OCI-LY7 (cell line): ENCODE measurements at regions not wholly inside any gene's neighbourhood (a gene's known extent, or its start where the extent isn't known, plus 50 kb on each side); places are given as distances from the start of the nearest gene placed in this dataset.

Experiments
- BruUV-seq: library from RNA; stranded (reverse); fragments of 400-500 nt; replicated peaks from 2 replicates; lab custom pipeline; 2021; lab: Mats Ljungman, UMichigan
- CTCF ChIA-PET: fragments of 300-600 bp; sonication (Branson Sonifier 250); formaldehyde crosslinking; loops from one replicate; lab custom pipeline; 2022; ENCODE audit warnings: antibody characterized with exemption; ENCODE audit not compliant: unreplicated experiment; lab: Charles Lee
- POLR2A ChIA-PET: fragments of 300-600 bp; sonication (Branson Sonifier 250); formaldehyde crosslinking; loops from one replicate; lab custom pipeline; 2022; ENCODE audit warnings: antibody characterized with exemption; lab: Charles Lee
- DNase-seq: peaks from one replicate; pipeline ENCODE4 v3.0.0-alpha.2; 2015; ENCODE audit warnings: low spot score
- H2AFZ ChIP-seq: fragments of 200-600 bp; sonication (generic), shearing (Covaris generic); 2 replicates; pipeline ENCODE4 v1.6.1; 2014; ENCODE audit warnings: mild to moderate bottlenecking, antibody characterized with exemption, low read length, moderate library complexity
- H3K27ac ChIP-seq: fragments of 200-600 bp; sonication (generic); 2 replicates; pipeline ENCODE4 v1.5.1; 2014; ENCODE audit warnings: mixed run types, low read depth, mild to moderate bottlenecking, moderate library complexity, low read length, inconsistent platforms; ENCODE audit not compliant: poor library complexity, severe bottlenecking
- H3K36me3 ChIP-seq: fragments of 200-600 bp; sonication (generic); 2 replicates; pipeline ENCODE4 v1.6.1; 2014; ENCODE audit warnings: mild to moderate bottlenecking, antibody characterized with exemption, low read length, moderate library complexity, mixed read lengths; ENCODE audit not compliant: insufficient read depth
- H3K4me1 ChIP-seq: fragments of 200-600 bp; sonication (generic); 2 replicates; pipeline ENCODE4 v1.5.1; 2014; ENCODE audit warnings: mild to moderate bottlenecking, low read length; ENCODE audit not compliant: insufficient read depth, poor library complexity, severe bottlenecking
- H3K4me2 ChIP-seq: fragments of 200-600 bp; sonication (generic); 2 replicates; pipeline ENCODE4 v1.6.1; 2014; ENCODE audit warnings: mild to moderate bottlenecking, low read length
- H3K4me3 ChIP-seq: fragments of 200-600 bp; sonication (generic); 2 replicates; pipeline ENCODE4 v1.5.1; 2014; ENCODE audit warnings: mild to moderate bottlenecking, low read depth, low read length; ENCODE audit not compliant: poor library complexity, severe bottlenecking
- H3K79me2 ChIP-seq: fragments of 200-600 bp; sonication (generic); 2 replicates; pipeline ENCODE4 v1.6.1; 2016; ENCODE audit warnings: low read depth, mild to moderate bottlenecking, low read length, moderate library complexity, mixed read lengths; ENCODE audit not compliant: insufficient read depth
- H3K9me2 ChIP-seq: fragments of 200-600 bp; sonication (generic); 2 replicates; pipeline ENCODE4 v1.6.1; 2016; ENCODE audit warnings: mild to moderate bottlenecking, low read length, mixed read lengths; ENCODE audit not compliant: insufficient read depth
- H3K9me3 ChIP-seq: fragments of 200-600 bp; sonication (generic); 2 replicates; pipeline ENCODE4 v1.6.1; 2014; ENCODE audit warnings: mild to moderate bottlenecking, mixed run types, low read length, mixed read lengths
- H4K20me1 ChIP-seq: fragments of 200-600 bp; sonication (generic); 2 replicates; pipeline ENCODE4 v1.6.1; 2014; ENCODE audit warnings: mild to moderate bottlenecking, antibody characterized with exemption, low read length, moderate library complexity, mixed read lengths; ENCODE audit not compliant: insufficient read depth
- EZH2phosphoT487 ChIP-seq: fragments of 200-600 bp; sonication (generic); IDR thresholded peaks from 2 replicates; pipeline ENCODE4 v1.6.1; 2018; ENCODE audit warnings: low read depth, borderline replicate concordance, mild to moderate bottlenecking, mixed run types, antibody characterized with exemption, low read length, moderate library complexity, mixed read lengths
- intact Hi-C: fragments of 100-400 bp; cut with micrococcal nuclease; formaldehyde crosslinking; loops from one replicate; pipeline ENCODE4 v1.10.0; 2022; ENCODE audit not compliant: unreplicated experiment
- TF ChIP-seq, protein P1 (sequence below): fragments of 200-600 bp; sonication (generic); conservative IDR thresholded peaks from 2 replicates; pipeline ENCODE4 v1.5.1; 2014; ENCODE audit warnings: mild to moderate bottlenecking, antibody characterized with exemption, low read length, moderate library complexity, mixed read lengths

DNA sequence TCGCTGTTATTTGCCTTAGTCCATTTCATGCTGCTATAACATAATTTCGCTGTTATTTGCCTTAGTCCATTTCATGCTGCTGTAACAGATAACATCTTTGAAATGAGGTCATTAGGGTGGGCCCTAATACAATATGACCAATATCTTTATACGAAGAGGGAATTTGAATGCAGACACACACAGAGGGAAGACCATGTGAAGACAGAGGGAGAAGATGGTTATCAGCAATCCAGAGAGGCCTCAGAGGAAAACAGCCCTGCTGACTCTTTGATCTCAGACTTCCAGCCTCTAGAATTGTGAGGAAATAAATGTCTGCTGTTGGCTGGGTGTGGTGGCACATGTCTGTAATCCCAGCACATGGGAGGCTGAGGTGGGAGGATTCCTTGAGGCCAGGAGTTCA lies 404.9 kb downstream of the TYW1 start:
- Histone ChIP-seq H3K27ac (no peak overlapping the region), H3K4me1 (no peaks in the 10 kb centered on the region), H3K79me2 (no peaks in the 10 kb centered on the region), H2AFZ (no peak overlapping the region), H3K9me2 (no peaks in the 10 kb centered on the region), H3K4me2 (no peak overlapping the region), H3K9me3 (no peaks in the 10 kb centered on the region), H4K20me1 (no peaks in the 10 kb centered on the region), H3K36me3 (no peaks in the 10 kb centered on the region), H3K4me3 (no peak overlapping the region)
- POLR2A ChIA-PET: no interaction called here
- TF ChIP-seq, protein P1, sequence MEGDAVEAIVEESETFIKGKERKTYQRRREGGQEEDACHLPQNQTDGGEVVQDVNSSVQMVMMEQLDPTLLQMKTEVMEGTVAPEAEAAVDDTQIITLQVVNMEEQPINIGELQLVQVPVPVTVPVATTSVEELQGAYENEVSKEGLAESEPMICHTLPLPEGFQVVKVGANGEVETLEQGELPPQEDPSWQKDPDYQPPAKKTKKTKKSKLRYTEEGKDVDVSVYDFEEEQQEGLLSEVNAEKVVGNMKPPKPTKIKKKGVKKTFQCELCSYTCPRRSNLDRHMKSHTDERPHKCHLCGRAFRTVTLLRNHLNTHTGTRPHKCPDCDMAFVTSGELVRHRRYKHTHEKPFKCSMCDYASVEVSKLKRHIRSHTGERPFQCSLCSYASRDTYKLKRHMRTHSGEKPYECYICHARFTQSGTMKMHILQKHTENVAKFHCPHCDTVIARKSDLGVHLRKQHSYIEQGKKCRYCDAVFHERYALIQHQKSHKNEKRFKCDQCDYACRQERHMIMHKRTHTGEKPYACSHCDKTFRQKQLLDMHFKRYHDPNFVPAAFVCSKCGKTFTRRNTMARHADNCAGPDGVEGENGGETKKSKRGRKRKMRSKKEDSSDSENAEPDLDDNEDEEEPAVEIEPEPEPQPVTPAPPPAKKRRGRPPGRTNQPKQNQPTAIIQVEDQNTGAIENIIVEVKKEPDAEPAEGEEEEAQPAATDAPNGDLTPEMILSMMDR: no peak
- no peak for TF ChIP-seq EZH2phosphoT487
- intact Hi-C loops: no loop called here
- DNase-seq: no peak
- no TSS peak for BruUV-seq
- CTCF ChIA-PET: no interaction called here

DNA sequence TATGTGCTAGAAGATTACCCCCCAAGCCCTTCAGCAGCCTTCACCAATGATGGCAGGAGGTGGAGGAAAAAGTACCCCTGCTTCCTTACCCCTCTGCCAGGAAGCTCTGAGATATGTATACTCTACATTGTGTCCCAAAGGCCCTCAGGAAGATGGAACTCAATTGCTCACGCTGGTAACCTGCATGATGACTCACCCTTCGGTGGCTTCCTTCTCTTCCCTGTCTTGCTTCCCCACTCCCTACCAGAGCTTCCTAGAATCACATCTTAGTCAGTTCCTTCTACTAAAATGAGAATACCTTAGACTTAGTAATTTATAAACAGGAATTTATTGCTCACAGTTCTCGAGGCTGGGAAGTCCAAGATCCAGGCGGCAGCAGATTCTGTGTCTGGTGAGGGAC lies 405.6 kb downstream of the TYW1 start:
- Histone ChIP-seq H2AFZ (no peak overlapping the region), H3K27ac (no peak overlapping the region), H3K4me2 (no peak overlapping the region), H4K20me1 (no peaks in the 10 kb centered on the region), H3K4me3 (no peak overlapping the region), H3K9me3 (no peaks in the 10 kb centered on the region), H3K36me3 (no peaks in the 10 kb centered on the region), H3K79me2 (no peaks in the 10 kb centered on the region), H3K9me2 (no peaks in the 10 kb centered on the region), H3K4me1 (no peaks in the 10 kb centered on the region)
- BruUV-seq: no TSS peak
- TF ChIP-seq EZH2phosphoT487: no peak
- TF ChIP-seq, protein P1: no peak
- POLR2A ChIA-PET: no interaction called here
- intact Hi-C loops: no loop called here
- DNase-seq: no peak
- CTCF ChIA-PET: no interaction called here

DNA sequence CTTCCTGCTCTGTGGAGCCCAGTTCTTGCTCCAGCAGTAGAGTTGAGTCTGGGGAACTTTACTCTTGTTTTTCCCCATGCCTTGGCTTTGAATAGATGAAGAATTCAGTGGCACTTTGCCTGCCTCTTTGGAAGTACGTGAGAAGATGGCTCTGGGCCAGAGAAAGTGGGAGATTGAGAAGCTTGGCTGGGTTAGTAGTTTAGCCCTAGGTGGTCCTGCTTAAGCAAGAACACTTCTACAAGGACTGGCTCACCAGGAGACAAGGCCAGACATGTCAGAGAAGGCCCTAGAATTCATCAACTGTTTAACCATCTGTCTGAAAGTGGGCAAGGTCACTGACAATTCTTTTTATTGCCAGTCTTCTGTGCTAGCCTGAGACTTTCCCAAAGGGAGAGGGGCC lies 410.3 kb downstream of the TYW1 start:
- Histone ChIP-seq H3K4me3 (no peak overlapping the region), H2AFZ (no peak overlapping the region), H3K9me3 (no peaks in the 10 kb centered on the region), H3K36me3 (no peaks in the 10 kb centered on the region), H3K9me2 (no peaks in the 10 kb centered on the region), H3K4me2 (no peak overlapping the region), H4K20me1 (no peaks in the 10 kb centered on the region), H3K4me1 (no peaks in the 10 kb centered on the region), H3K27ac (no peak overlapping the region), H3K79me2 (no peaks in the 10 kb centered on the region)
- TF ChIP-seq, protein P1: no peak
- TF ChIP-seq EZH2phosphoT487: no peak
- BruUV-seq: no TSS peak
- intact Hi-C loops: no loop called here
- ChIA-PET POLR2A (no interaction called here), CTCF (no interaction called here)
- no peak for DNase-seq
